IMR-90 (cell line): ENCODE measurements at regions not wholly inside any gene's neighbourhood (a gene's known extent, or its start where the extent isn't known, plus 50 kb on each side); places are given as distances from the start of the nearest gene placed in this dataset.

ENCODE experiments used
- ATAC-seq: fragments of 200-7000 bp; cut with Tn5 transposase; 2 replicates; pipeline ENCODE4 v1.9.1; 2020; ENCODE audit warnings: low read depth, mild to moderate bottlenecking, moderate library complexity
- BruUV-seq: library from RNA; stranded (reverse); fragments of 400-500 nt; replicated peaks from 2 replicates; lab custom pipeline; 2021; lab: Mats Ljungman, UMichigan
- CTCF ChIA-PET: fragments of 300-600 bp; formaldehyde crosslinking; extraction: SDS; loops from one replicate; lab custom pipeline; 2021; ENCODE audit warnings: antibody characterized with exemption; lab: Yijun Ruan, JAX
- POLR2A ChIA-PET: fragments of 300-600 bp; sonication (Branson Sonifier 250); formaldehyde crosslinking; loops from one replicate; lab custom pipeline; 2022; ENCODE audit warnings: antibody characterized with exemption; ENCODE audit not compliant: unreplicated experiment; lab: Charles Lee
- DNase-seq: peaks from one replicate; pipeline ENCODE4 v3.0.0; 2013
- H2AFZ ChIP-seq: replicated peaks from 2 replicates; pipeline ENCODE3; 2013; ENCODE audit warnings: low read length, mild to moderate bottlenecking; ENCODE audit not compliant: poor library complexity
- H2AK5ac ChIP-seq: 2 replicates; pipeline ENCODE4 v1.6.1; 2013; ENCODE audit warnings: low read depth, low read length, inconsistent platforms
- H2AK9ac ChIP-seq: replicated peaks from 2 replicates; pipeline ENCODE3; 2013; ENCODE audit warnings: mild to moderate bottlenecking, low read depth, low read length, moderate library complexity; ENCODE audit not compliant: poor library complexity
- H2BK120ac ChIP-seq: 2 replicates; pipeline ENCODE4 v1.6.1; 2013; ENCODE audit warnings: low read depth, low read length, inconsistent platforms
- H2BK15ac ChIP-seq: 3 replicates; pipeline ENCODE4 v1.6.1; 2013; ENCODE audit warnings: low read depth, low read length, inconsistent platforms
- H2BK20ac ChIP-seq: 2 replicates; pipeline ENCODE4 v1.6.1; 2013; ENCODE audit warnings: low read depth, mild to moderate bottlenecking, inconsistent platforms, low read length, moderate library complexity
- H2BK5ac ChIP-seq: 2 replicates; pipeline ENCODE4 v1.6.1; 2013; ENCODE audit warnings: mild to moderate bottlenecking, low read depth, low read length, inconsistent platforms; ENCODE audit not compliant: poor library complexity, severe bottlenecking
- H3K14ac ChIP-seq: replicated peaks from 2 replicates; pipeline ENCODE4 v1.6.1; 2013; ENCODE audit warnings: low read depth, low read length, inconsistent platforms
- H3K18ac ChIP-seq: 2 replicates; pipeline ENCODE4 v1.6.1; 2013; ENCODE audit warnings: low read depth, low read length, control low read depth
- H3K23ac ChIP-seq: 2 replicates; pipeline ENCODE4 v1.6.1; 2013; ENCODE audit warnings: low read depth, low read length, inconsistent platforms
- H3K27ac ChIP-seq: 2 replicates; pipeline ENCODE4 v1.5.1; 2013; ENCODE audit warnings: mild to moderate bottlenecking, control low read depth, low read length; ENCODE audit not compliant: insufficient read depth
- H3K27me3 ChIP-seq: 2 replicates; pipeline ENCODE4 v1.6.1; 2013; ENCODE audit warnings: low read length; ENCODE audit not compliant: control insufficient read depth, insufficient read depth
- H3K36me3 ChIP-seq: 2 replicates; pipeline ENCODE4 v1.6.1; 2013; ENCODE audit warnings: low read length, mixed read lengths; ENCODE audit not compliant: control insufficient read depth, insufficient read depth
- H3K4ac ChIP-seq: 2 replicates; pipeline ENCODE4 v1.6.1; 2013; ENCODE audit warnings: low read depth, low read length, inconsistent platforms
- H3K4me1 ChIP-seq: 2 replicates; pipeline ENCODE4 v1.6.1; 2013; ENCODE audit warnings: low read length, mixed read lengths; ENCODE audit not compliant: control insufficient read depth, insufficient read depth
- H3K4me2 ChIP-seq: 2 replicates; pipeline ENCODE4 v1.6.1; 2013; ENCODE audit warnings: low read depth, mild to moderate bottlenecking, control low read depth, low read length, moderate library complexity
- H3K4me3 ChIP-seq: 2 replicates; pipeline ENCODE4 v1.5.1; 2013; ENCODE audit warnings: low read depth, mild to moderate bottlenecking, control low read depth, low read length, moderate library complexity; ENCODE audit not compliant: insufficient read depth
- H3K56ac ChIP-seq: 2 replicates; pipeline ENCODE4 v1.6.1; 2013; ENCODE audit warnings: low read length, inconsistent platforms; ENCODE audit not compliant: insufficient read depth; ENCODE audit errors: extremely low read depth
- H3K79me1 ChIP-seq, 2 experiments: 2 replicates each; pipeline ENCODE4 v1.6.1; 2013; ENCODE audit warnings: low read length in 2 of 2, inconsistent platforms in 1 of 2, low read depth in 1 of 2
- H3K9ac ChIP-seq: 2 replicates; pipeline ENCODE4 v1.6.1; 2013; ENCODE audit warnings: low read depth, low read length, control low read depth
- H3K9me1 ChIP-seq: 2 replicates; pipeline ENCODE4 v1.6.1; 2013; ENCODE audit warnings: low read length, inconsistent platforms; ENCODE audit not compliant: insufficient read depth
- H3K9me3 ChIP-seq: 2 replicates; pipeline ENCODE4 v1.6.1; 2013; ENCODE audit warnings: low read length; ENCODE audit not compliant: control insufficient read depth, insufficient read depth
- H4K20me1 ChIP-seq: 2 replicates; pipeline ENCODE4 v1.6.1; 2013; ENCODE audit warnings: low read length, inconsistent platforms; ENCODE audit not compliant: insufficient read depth
- H4K5ac ChIP-seq: 2 replicates; pipeline ENCODE4 v1.6.1; 2013; ENCODE audit warnings: mild to moderate bottlenecking, low read depth, low read length, control low read depth
- H4K8ac ChIP-seq, 2 experiments: 2 replicates each; pipeline ENCODE4 v1.6.1; 2013; ENCODE audit warnings: low read depth in 2 of 2, low read length in 2 of 2, control low read depth in 1 of 2, inconsistent platforms in 1 of 2
- H4K91ac ChIP-seq: 2 replicates; pipeline ENCODE4 v1.6.1; 2013; ENCODE audit warnings: low read depth, low read length, inconsistent platforms; ENCODE audit not compliant: insufficient read depth
- BHLHE40 ChIP-seq: fragments of 150-350 bp; IDR thresholded peaks from 2 replicates; pipeline ENCODE4 v1.6.1; 2016; ENCODE audit warnings: mild to moderate bottlenecking, low read depth, low read length
- CHD1 ChIP-seq: IDR thresholded peaks from 2 replicates; pipeline ENCODE4 v1.6.1; 2012; ENCODE audit warnings: low read depth, low read length, improper control_type of control experiment
- MAZ ChIP-seq: IDR thresholded peaks from 2 replicates; pipeline ENCODE4 v1.6.1; 2012; ENCODE audit warnings: low read depth, mild to moderate bottlenecking, low read length, improper control_type of control experiment, moderate library complexity, borderline replicate concordance
- NFE2L2 ChIP-seq: fragments of 150-350 bp; IDR thresholded peaks from 2 replicates; pipeline ENCODE4 v1.6.1; 2016; ENCODE audit warnings: low read depth, mild to moderate bottlenecking, low read length
- dilution Hi-C: fragments of 300-500 bp; cut with HindIII; formaldehyde crosslinking; loops from one replicate; pipeline ENCODE4 v1.14.3; 2018; ENCODE audit warnings: low sequenced_read_pairs; ENCODE audit not compliant: unreplicated experiment
- in situ Hi-C: fragments of 300-500 bp; cut with MboI; formaldehyde crosslinking; loops from 3 replicates; pipeline ENCODE4 v1.14.3; 2019; ENCODE audit warnings: low sequenced_read_pairs, inconsistent platforms, mixed read lengths
- intact Hi-C: fragments of 100-400 bp; cut with micrococcal nuclease; formaldehyde crosslinking; loops from 2 replicates; pipeline ENCODE4 v1.10.0; 2022

- BruUV-seq = no TSS peak
- no peak overlapping the region for H3K56ac ChIP-seq
- H2AK5ac ChIP-seq = no peak overlapping the region
- TF ChIP-seq CHD1 (no peak), NFE2L2 (no peak), MAZ (no peak), BHLHE40 (no peak)
- POLR2A ChIA-PET = interaction anchor here (0.6 kb wide), 1 partner anchor 12 kb away, joined by 6 read pairs; no protein-coding TSS in a partner anchor
- no peak overlapping the region for H3K4ac ChIP-seq
- no peak overlapping the region for H2BK20ac ChIP-seq
- no peak overlapping the region for H4K91ac ChIP-seq
- no peak overlapping the region for H3K23ac ChIP-seq
- H3K36me3 ChIP-seq = no peaks in the 10 kb centered on the region
- H3K18ac ChIP-seq = no peak overlapping the region
- no peaks in the 10 kb centered on the region for H4K20me1 ChIP-seq
- H3K4me3 ChIP-seq = no peak overlapping the region
- no peak overlapping the region for H3K9ac ChIP-seq
- ATAC-seq = peak; percentile 71
- H2AFZ ChIP-seq = no peak overlapping the region
- dilution Hi-C loops = no loop called here
- no peak overlapping the region for H2BK15ac ChIP-seq
- peak; percentile 43 for DNase-seq
- in situ Hi-C loops = no loop called here
- no peak overlapping the region for H4K8ac ChIP-seq
- H2AK9ac ChIP-seq = no peak overlapping the region
- no peak overlapping the region for H2BK120ac ChIP-seq
- H4K5ac ChIP-seq = no peak overlapping the region
- CTCF ChIA-PET = no interaction called here
- H3K79me1 ChIP-seq = no peaks in the 10 kb centered on the region
- no peak overlapping the region for H3K4me2 ChIP-seq
- peaks cover 3% of the 10 kb centered on the region; the same call in 1 of the 2 replicates for H3K4me1 ChIP-seq
- intact Hi-C loops = no loop called here
- H3K27ac ChIP-seq = no peak overlapping the region
- H3K9me3 ChIP-seq = 0 out of 2 replicates have a peak, but pooled peaks cover 2% of the 10 kb centered on the region
- H3K9me1 ChIP-seq = no peaks in the 10 kb centered on the region
- H2BK5ac ChIP-seq = no peak overlapping the region
- peaks cover 1% of the 10 kb centered on the region for H3K27me3 ChIP-seq
- no peak overlapping the region for H3K14ac ChIP-seq
Measured at GRCh38 chr5:174448662-174449061, 275.7 kb upstream of the MSX2 start.
